SW480 (cell line): ENCODE measurements at regions not wholly inside any gene's neighbourhood (a gene's known extent, or its start where the extent isn't known, plus 50 kb on each side); places are given as distances from the start of the nearest gene placed in this dataset.
"Not testable (repeated sequence)": the region's sequence is repeated elsewhere in the genome, so short reads cannot be mapped to it uniquely, and the experiment has no call there.

Experiments used
- DNase-seq: peaks from one replicate; pipeline ENCODE4 v3.0.0-alpha.2; 2016; ENCODE audit warnings: low spot score

GRCh38 chr6:27736686-27737085 is 175.5 kb downstream of the OR2B2 start:
- DNase-seq, result no peak

GRCh38 chr6:27728442-27728841 is 183.8 kb downstream of the OR2B2 start:
- no peak for DNase-seq

GRCh38 chr6:27726619-27727023 is 185.6 kb downstream of the OR2B2 start:
- no peak for DNase-seq

GRCh38 chr6:27720607-27721580 is 191.3 kb downstream of the OR2B2 start:
- peak; percentile 3 for DNase-seq

GRCh38 chr6:27719039-27719438 is 193.2 kb downstream of the OR2B2 start:
- DNase-seq, result not testable (repeated sequence)

GRCh38 chr6:27706431-27706830 is 205.8 kb downstream of the OR2B2 start:
- DNase-seq, result no peak

- no peak for DNase-seq
Observed at GRCh38 chr6:27700337-27700736, 211.9 kb downstream of the OR2B2 start.

- no peak for DNase-seq
Observed at GRCh38 chr6:27694547-27694874, 217.7 kb downstream of the OR2B2 start.

- peak; percentile 77 for DNase-seq
Observed at GRCh38 chr6:27693766-27694546, 218.2 kb downstream of the OR2B2 start.

- DNase-seq, result not testable (repeated sequence)
Observed at GRCh38 chr6:27692133-27692532, 219.2 kb upstream of the ZNF184 start.

- DNase-seq, result peak; percentile 87
Observed at GRCh38 chr6:27688014-27688586, 215.2 kb upstream of the ZNF184 start.

- DNase-seq, result peak; percentile 83
Observed at GRCh38 chr6:27687154-27688013, 214.5 kb upstream of the ZNF184 start.

- DNase-seq, result no peak
Observed at GRCh38 chr6:27685279-27685678, 212.4 kb upstream of the ZNF184 start.

- DNase-seq, result peak; percentile 64
Observed at GRCh38 chr6:27684264-27685211, 211.6 kb upstream of the ZNF184 start.

GRCh38 chr6:27679964-27680694 is 207.2 kb upstream of the ZNF184 start:
- no peak for DNase-seq

GRCh38 chr6:27679308-27679963 is 206.5 kb upstream of the ZNF184 start:
- no peak for DNase-seq

GRCh38 chr6:27678469-27678868 is 205.6 kb upstream of the ZNF184 start:
- no peak for DNase-seq

GRCh38 chr6:27674882-27675281 is 202.0 kb upstream of the ZNF184 start:
- DNase-seq, result no peak

GRCh38 chr6:27672113-27672799 is 199.4 kb upstream of the ZNF184 start:
- peak; percentile 78 for DNase-seq
